GM12878 (cell line): ENCODE measurements at regions not wholly inside any gene's neighbourhood (a gene's known extent, or its start where the extent isn't known, plus 50 kb on each side); places are given as distances from the start of the nearest gene placed in this dataset.

Source experiments
- ATAC-seq: fragments of 200-7000 bp; cut with Tn5 transposase; 3 replicates; pipeline ENCODE4 v1.9.1; 2020; ENCODE audit warnings: mild to moderate bottlenecking, moderate library complexity
- BruUV-seq: library from RNA; stranded (reverse); fragments of 400-500 nt; replicated peaks from 2 replicates; lab custom pipeline; 2021; lab: Mats Ljungman, UMichigan
- CTCF ChIA-PET: fragments of 300-600 bp; sonication (Branson Sonifier 250); formaldehyde crosslinking; extraction: SDS; loops from one replicate; lab custom pipeline; 2021; ENCODE audit warnings: inconsistent platforms; lab: Yijun Ruan, JAX
- POLR2A ChIA-PET: fragments of 350-600 bp; formaldehyde crosslinking; extraction: SDS; loops from one replicate; lab custom pipeline; 2021; ENCODE audit warnings: inconsistent platforms; lab: Charles Lee
- RAD21 ChIA-PET: fragments of 300-600 bp; sonication (Branson Sonifier 250); formaldehyde crosslinking; loops from one replicate; lab custom pipeline; 2023; ENCODE audit warnings: antibody characterized with exemption; ENCODE audit not compliant: unreplicated experiment; lab: Charles Lee
- SMC1A ChIA-PET: fragments of 300-600 bp; sonication (Branson Sonifier 250); formaldehyde crosslinking; loops from one replicate; lab custom pipeline; 2023; ENCODE audit not compliant: unreplicated experiment, uncharacterized antibody; lab: Charles Lee
- DNase-seq: peaks from one replicate; pipeline ENCODE4 v3.0.0-alpha.2; 2011; ENCODE audit warnings: low read depth, low spot score
- FAIRE-seq: peaks from 3 replicates; lab custom pipeline; 2011; peaks lifted over from hg19 to GRCh38; lab: Jason Lieb, UNC
- H2AFZ ChIP-seq: 2 replicates; pipeline ENCODE4 v1.6.0; 2011; ENCODE audit warnings: low read depth, low read length, control low read depth; ENCODE audit not compliant: control insufficient read depth
- H3K27ac ChIP-seq: 2 replicates; pipeline ENCODE4 v1.5.1; 2011; ENCODE audit warnings: control low read depth; ENCODE audit not compliant: control insufficient read depth, insufficient read depth
- H3K27me3 ChIP-seq, 2 experiments: replicated peaks in 1 of 2; 2 replicates each; pipeline versions ENCODE4 v1.6.0 to v1.6.1; 2011; ENCODE audit warnings: low read length in 1 of 2; ENCODE audit not compliant: control insufficient read depth in 2 of 2, insufficient read depth in 2 of 2
- H3K36me3 ChIP-seq, 2 experiments: 2 replicates each; pipeline ENCODE4 v1.5.1; 2011; ENCODE audit warnings: low read length in 1 of 2; ENCODE audit not compliant: control insufficient read depth in 2 of 2, insufficient read depth in 2 of 2
- H3K4me1 ChIP-seq: 2 replicates; pipeline ENCODE4 v1.6.1; 2011; ENCODE audit warnings: mild to moderate bottlenecking, low read length, moderate library complexity, mixed read lengths; ENCODE audit not compliant: control insufficient read depth, insufficient read depth
- H3K4me2 ChIP-seq: 2 replicates; pipeline ENCODE4 v1.6.0; 2011; ENCODE audit warnings: control low read depth; ENCODE audit not compliant: control insufficient read depth, insufficient read depth
- H3K4me3 ChIP-seq: fragments of 200-600 bp; sonication (generic); 2 replicates; pipeline ENCODE4 v1.5.1; 2016
- H3K79me2 ChIP-seq: 2 replicates; pipeline ENCODE4 v1.6.0; 2011; ENCODE audit warnings: low read length; ENCODE audit not compliant: control insufficient read depth, insufficient read depth
- H3K9ac ChIP-seq: 2 replicates; pipeline ENCODE4 v1.8.0; 2011; ENCODE audit warnings: low read length, control low read depth, mixed read lengths; ENCODE audit not compliant: control insufficient read depth, insufficient read depth
- H3K9me3 ChIP-seq: replicated peaks from 3 replicates; pipeline ENCODE4 v1.5.1; 2011; ENCODE audit warnings: mild to moderate bottlenecking, low read length; ENCODE audit not compliant: control insufficient read depth, insufficient read depth
- H4K20me1 ChIP-seq: 2 replicates; pipeline ENCODE4 v1.6.0; 2011; ENCODE audit not compliant: control insufficient read depth, insufficient read depth
- ATF2 ChIP-seq: IDR thresholded peaks from 2 replicates; pipeline ENCODE4 v1.6.1; 2012; ENCODE audit warnings: low read length, inconsistent platforms
- BACH1 ChIP-seq: fragments of 450-650 bp; IDR thresholded peaks from 2 replicates; pipeline ENCODE4 v1.6.1; 2017; ENCODE audit warnings: mild to moderate bottlenecking, borderline replicate concordance
- BCL11A ChIP-seq: IDR thresholded peaks from 2 replicates; pipeline ENCODE4 v1.6.1; 2011; ENCODE audit warnings: low read depth, low read length
- CBFB ChIP-seq: IDR thresholded peaks from 2 replicates; pipeline ENCODE4 v1.6.1; 2016; ENCODE audit warnings: antibody characterized with exemption, low read depth
- CBX3 ChIP-seq: fragments of 200-600 bp; sonication (generic); IDR thresholded peaks from 2 replicates; pipeline ENCODE4 v1.6.1; 2016; ENCODE audit warnings: low read depth, borderline replicate concordance
- EP300 ChIP-seq, 2 experiments: fragments of 150-350 bp in 1 of 2; IDR thresholded peaks; 2 replicates each; pipeline ENCODE4 v1.6.1; 2011 to 2012; ENCODE audit warnings: low read depth in 2 of 2, low read length in 2 of 2, borderline replicate concordance in 1 of 2, improper control_type of control experiment in 1 of 2, inconsistent platforms in 1 of 2; ENCODE audit not compliant: control insufficient read depth in 1 of 2
- FOXK2 ChIP-seq: fragments of 450-650 bp; IDR thresholded peaks from 2 replicates; pipeline ENCODE4 v1.6.1; 2017; ENCODE audit warnings: mild to moderate bottlenecking, moderate library complexity
- GABPA ChIP-seq: IDR thresholded peaks from 2 replicates; pipeline ENCODE4 v1.6.1; 2014; ENCODE audit warnings: antibody characterized with exemption, low read depth, mild to moderate bottlenecking, inconsistent platforms
- IRF5 ChIP-seq: fragments of 450-650 bp; IDR thresholded peaks from 2 replicates; pipeline ENCODE4 v1.6.1; 2017; ENCODE audit warnings: borderline replicate concordance
- MYB ChIP-seq: fragments of 150-350 bp; IDR thresholded peaks from 2 replicates; pipeline ENCODE4 v1.6.1; 2014; ENCODE audit warnings: mild to moderate bottlenecking, low read depth, low read length, borderline replicate concordance
- STAT3 ChIP-seq: IDR thresholded peaks from 2 replicates; pipeline ENCODE4 v1.6.1; 2011; ENCODE audit warnings: low read depth, low read length, improper control_type of control experiment
- TAF1 ChIP-seq: IDR thresholded peaks from 2 replicates; pipeline ENCODE4 v1.6.1; 2011; ENCODE audit warnings: mild to moderate bottlenecking, low read depth, low read length, borderline replicate concordance
- ZBTB4 ChIP-seq: fragments of 450-650 bp; formaldehyde crosslinking; IDR thresholded peaks from 2 replicates; pipeline ENCODE4 v1.4.0; 2022; ENCODE audit warnings: mild to moderate bottlenecking, moderate library complexity
- ZNF217 ChIP-seq: fragments of 450-650 bp; IDR thresholded peaks from 2 replicates; pipeline ENCODE4 v1.6.1; 2017; ENCODE audit warnings: antibody characterized with exemption, mild to moderate bottlenecking
- ZNF274 ChIP-seq: IDR thresholded peaks from one replicate; pipeline ENCODE4 v1.8.0; 2011; ENCODE audit not compliant: insufficient read length, insufficient read depth
- WGBS: methylation state at CpG from one replicate; pipeline ENCODE4 v1.1.6; 2016; ENCODE audit warnings: low lambda C conversion rate; ENCODE audit not compliant: insufficient replicate concordance, insufficient coverage; ENCODE audit errors: missing lambda C conversion rate; 5-methylcytosine and 5-hydroxymethylcytosine counted together
- in situ Hi-C: fragments of 300-500 bp; cut with MboI; formaldehyde crosslinking; loops from 9 replicates; pipeline ENCODE4 v1.14.3; 2018; ENCODE audit warnings: mixed read lengths
- intact Hi-C: fragments of 100-400 bp; cut with micrococcal nuclease; formaldehyde crosslinking; loops from one replicate; pipeline ENCODE4 v1.14.2; 2022; ENCODE audit not compliant: unreplicated experiment

GRCh38 chr15:99878835-99879234 is 145.6 kb upstream of the LYSMD4 start:
- Histone ChIP-seq H3K4me1 (no peaks in the 10 kb centered on the region), H4K20me1 (no peaks in the 10 kb centered on the region), H3K4me3 (no peak overlapping the region), H3K9ac (no peak overlapping the region), H3K36me3 (no peaks in the 10 kb centered on the region), H3K9me3 (no peaks in the 10 kb centered on the region), H3K79me2 (no peaks in the 10 kb centered on the region), H3K27ac (no peak overlapping the region), H3K27me3 (no peaks in the 10 kb centered on the region), H2AFZ (no peak overlapping the region), H3K4me2 (no peak overlapping the region)
- SMC1A ChIA-PET: no interaction called here
- no peak for ATAC-seq
- intact Hi-C loops (no loop called here), in situ Hi-C loops (no loop called here)
- DNase-seq: no peak
- FAIRE-seq: no peak
- RAD21 ChIA-PET: no interaction called here
- POLR2A ChIA-PET: no interaction called here
- no TSS peak for BruUV-seq
- WGBS: 83% methylated on average over 3 of the region's 3 CpGs
- TF ChIP-seq CBX3 (no peak), ZNF217 (no peak), MYB (no peak), BACH1 (no peak), STAT3 (no peak), ATF2 (no peak), ZBTB4 (no peak), CBFB (no peak), BCL11A (no peak), GABPA (no peak), EP300 (IDR thresholded peaks at IDR 0.05; ENCODE audit: borderline replicate concordance in 1 of 2, control insufficient read depth in 1 of 2, low read depth in 2 of 2, low read length in 2 of 2) (no peak), IRF5 (no peak), ZNF274 (no peak), FOXK2 (no peak), TAF1 (no peak)
- CTCF ChIA-PET: no interaction called here
